NB4 (cell line): ENCODE measurements at regions not wholly inside any gene's neighbourhood (a gene's known extent, or its start where the extent isn't known, plus 50 kb on each side); places are given as distances from the start of the nearest gene placed in this dataset.

ENCODE experiments used
- MYC ChIP-seq: IDR thresholded peaks from 2 replicates; pipeline ENCODE4 v1.6.1; 2011; ENCODE audit warnings: low read depth, low read length
- POLR2A ChIP-seq: IDR thresholded peaks from 2 replicates; pipeline ENCODE4 v1.6.1; 2011; ENCODE audit warnings: mild to moderate bottlenecking; ENCODE audit not compliant: insufficient read length; ENCODE audit errors: extremely low read depth

- TF ChIP-seq MYC (no peak), POLR2A (no peak)
These were observed 418.8 kb downstream of the SUCLG1 start for GRCh38 chr2:84040281-84040680.
